PC-9 (cell line): ENCODE measurements at regions not wholly inside any gene's neighbourhood (a gene's known extent, or its start where the extent isn't known, plus 50 kb on each side); places are given as distances from the start of the nearest gene placed in this dataset.

Source experiments
- BruUV-seq: library from RNA; stranded (reverse); fragments of 400-500 nt; replicated peaks from 2 replicates; lab custom pipeline; 2021; lab: Mats Ljungman, UMichigan
- CTCF ChIA-PET: fragments of 300-600 bp; sonication (Branson Sonifier 250); formaldehyde crosslinking; loops from one replicate; lab custom pipeline; 2022; ENCODE audit warnings: antibody characterized with exemption; lab: Charles Lee
- POLR2A ChIA-PET: fragments of 300-600 bp; sonication (Branson Sonifier 250); formaldehyde crosslinking; loops from one replicate; lab custom pipeline; 2022; ENCODE audit warnings: antibody characterized with exemption; ENCODE audit not compliant: unreplicated experiment; lab: Charles Lee
- DNase-seq, 2 experiments: peaks; one replicate each; pipeline versions ENCODE4 v3.0.0 to v3.0.0-alpha.2; 2015 to 2022; ENCODE audit warnings: mixed read lengths in 1 of 2
- H2AFZ ChIP-seq: fragments of 200-600 bp; sonication (generic); 2 replicates; pipeline ENCODE4 v1.8.1; 2017; ENCODE audit warnings: antibody characterized with exemption
- H3F3A ChIP-seq: fragments of 200-600 bp; sonication (generic); 2 replicates; pipeline ENCODE4 v1.8.1; 2017; ENCODE audit warnings: antibody characterized with exemption, mild to moderate bottlenecking, low read depth; ENCODE audit not compliant: insufficient read depth
- H3K27ac ChIP-seq: fragments of 200-600 bp; sonication (generic); 2 replicates; pipeline ENCODE4 v1.6.1; 2016; ENCODE audit warnings: mixed run types
- H3K27me3 ChIP-seq: fragments of 200-600 bp; sonication (generic); 2 replicates; pipeline ENCODE4 v1.6.1; 2016; ENCODE audit warnings: low read depth, mixed run types; ENCODE audit not compliant: insufficient read depth
- H3K36me3 ChIP-seq: fragments of 200-600 bp; sonication (generic); 2 replicates; pipeline ENCODE4 v1.6.1; 2016; ENCODE audit warnings: low read depth, mixed run types
- H3K4me1 ChIP-seq: fragments of 200-600 bp; sonication (generic); replicated peaks from 2 replicates; pipeline ENCODE4 v1.6.1; 2016; ENCODE audit warnings: mixed run types; ENCODE audit not compliant: insufficient read depth
- H3K4me2 ChIP-seq: fragments of 200-600 bp; sonication (generic); 2 replicates; pipeline ENCODE4 v1.6.1; 2017; ENCODE audit warnings: mixed run types
- H3K4me3 ChIP-seq: fragments of 200-600 bp; sonication (generic); 2 replicates; pipeline ENCODE4 v1.6.1; 2016; ENCODE audit warnings: mixed run types
- H3K79me2 ChIP-seq: fragments of 200-600 bp; sonication (generic); 2 replicates; pipeline ENCODE4 v1.6.1; 2017; ENCODE audit warnings: low read depth, mixed run types
- H3K9me2 ChIP-seq: fragments of 200-600 bp; sonication (generic); 2 replicates; pipeline ENCODE4 v1.8.1; 2017; ENCODE audit warnings: mild to moderate bottlenecking; ENCODE audit not compliant: insufficient read depth
- H3K9me3 ChIP-seq: fragments of 200-600 bp; sonication (generic); 2 replicates; pipeline ENCODE4 v1.8.1; 2016; ENCODE audit warnings: low read depth; ENCODE audit not compliant: insufficient read depth
- H4K20me1 ChIP-seq: fragments of 200-600 bp; sonication (generic); 2 replicates; pipeline ENCODE4 v1.8.1; 2017; ENCODE audit not compliant: insufficient read depth
- EZH2 ChIP-seq: fragments of 200-600 bp; sonication (generic); IDR thresholded peaks from 2 replicates; pipeline ENCODE4 v1.8.0; 2017; ENCODE audit warnings: antibody characterized with exemption, low read depth
- intact Hi-C: fragments of 100-400 bp; cut with micrococcal nuclease; formaldehyde crosslinking; loops from one replicate; pipeline ENCODE4 v1.10.0; 2022; ENCODE audit not compliant: unreplicated experiment
- TF ChIP-seq, protein P1 (sequence below): fragments of 200-600 bp; sonication (generic); conservative IDR thresholded peaks from 2 replicates; pipeline ENCODE4 v1.6.1; 2017; ENCODE audit warnings: mixed run types, antibody characterized with exemption, mild to moderate bottlenecking, moderate library complexity

DNA sequence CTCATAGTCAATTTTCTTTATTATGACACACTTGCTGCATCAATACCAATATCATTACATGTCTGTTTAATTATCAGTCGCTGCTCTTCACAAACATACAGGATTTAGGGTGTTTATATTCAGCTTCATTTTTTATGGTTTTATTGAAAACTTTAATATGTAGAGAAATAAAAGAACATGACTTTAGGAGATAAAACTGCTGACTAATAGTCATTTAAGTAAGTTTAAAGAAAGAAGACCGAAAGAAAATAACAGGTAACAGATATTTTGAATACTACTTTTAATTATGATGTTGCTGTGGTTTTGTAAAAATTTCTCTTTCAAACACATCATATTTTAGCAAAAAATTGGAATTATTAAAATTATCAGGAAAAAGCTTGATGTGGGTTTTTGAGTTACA, 685.1 kb upstream of the BRINP3 start:
- Histone ChIP-seq H3K4me1 (no peaks in the 10 kb centered on the region), H3K4me2 (no peak overlapping the region), H3F3A (no peaks in the 10 kb centered on the region), H3K9me3 (no peaks in the 10 kb centered on the region), H3K9me2 (no peaks in the 10 kb centered on the region), H3K4me3 (no peak overlapping the region), H3K27ac (no peak overlapping the region), H3K79me2 (no peaks in the 10 kb centered on the region), H3K27me3 (no peaks in the 10 kb centered on the region), H3K36me3 (no peaks in the 10 kb centered on the region), H2AFZ (0 out of 2 replicates have a peak overlapping the region, but pooled peaks have one; percentile 28), H4K20me1 (no peaks in the 10 kb centered on the region)
- intact Hi-C loops, result no loop called here
- TF ChIP-seq EZH2, result no peak
- TF ChIP-seq, protein P1, sequence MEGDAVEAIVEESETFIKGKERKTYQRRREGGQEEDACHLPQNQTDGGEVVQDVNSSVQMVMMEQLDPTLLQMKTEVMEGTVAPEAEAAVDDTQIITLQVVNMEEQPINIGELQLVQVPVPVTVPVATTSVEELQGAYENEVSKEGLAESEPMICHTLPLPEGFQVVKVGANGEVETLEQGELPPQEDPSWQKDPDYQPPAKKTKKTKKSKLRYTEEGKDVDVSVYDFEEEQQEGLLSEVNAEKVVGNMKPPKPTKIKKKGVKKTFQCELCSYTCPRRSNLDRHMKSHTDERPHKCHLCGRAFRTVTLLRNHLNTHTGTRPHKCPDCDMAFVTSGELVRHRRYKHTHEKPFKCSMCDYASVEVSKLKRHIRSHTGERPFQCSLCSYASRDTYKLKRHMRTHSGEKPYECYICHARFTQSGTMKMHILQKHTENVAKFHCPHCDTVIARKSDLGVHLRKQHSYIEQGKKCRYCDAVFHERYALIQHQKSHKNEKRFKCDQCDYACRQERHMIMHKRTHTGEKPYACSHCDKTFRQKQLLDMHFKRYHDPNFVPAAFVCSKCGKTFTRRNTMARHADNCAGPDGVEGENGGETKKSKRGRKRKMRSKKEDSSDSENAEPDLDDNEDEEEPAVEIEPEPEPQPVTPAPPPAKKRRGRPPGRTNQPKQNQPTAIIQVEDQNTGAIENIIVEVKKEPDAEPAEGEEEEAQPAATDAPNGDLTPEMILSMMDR, result no peak
- BruUV-seq, result no TSS peak
- CTCF ChIA-PET, result no interaction called here
- DNase-seq, result no peak
- POLR2A ChIA-PET, result no interaction called here

DNA sequence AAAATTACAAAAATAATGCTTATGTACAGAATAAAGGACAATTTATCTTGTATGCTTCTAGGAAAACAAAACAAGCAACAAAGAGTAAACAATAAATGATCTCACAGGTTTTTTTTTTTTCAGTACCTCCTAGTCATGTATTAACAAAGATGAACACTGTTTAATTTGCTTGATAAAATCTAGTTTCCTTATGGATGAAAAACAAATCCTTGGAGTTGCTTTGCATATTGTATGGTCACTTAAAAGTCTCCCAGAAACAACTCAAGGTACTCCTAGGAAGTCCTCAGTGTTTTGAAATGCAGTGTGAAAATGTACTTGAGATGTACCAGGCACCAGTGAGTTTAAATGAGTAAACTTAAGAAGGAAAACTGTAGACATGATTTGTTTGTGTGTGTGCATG, 686.0 kb upstream of the BRINP3 start:
- Histone ChIP-seq H3K36me3 (no peaks in the 10 kb centered on the region), H2AFZ (no peak overlapping the region), H3K9me3 (no peaks in the 10 kb centered on the region), H3K27me3 (no peaks in the 10 kb centered on the region), H3K4me1 (no peaks in the 10 kb centered on the region), H3F3A (no peaks in the 10 kb centered on the region), H3K79me2 (no peaks in the 10 kb centered on the region), H3K4me2 (no peak overlapping the region), H3K4me3 (no peak overlapping the region), H3K9me2 (no peaks in the 10 kb centered on the region), H3K27ac (no peak overlapping the region), H4K20me1 (no peaks in the 10 kb centered on the region)
- no TSS peak for BruUV-seq
- intact Hi-C loops, result no loop called here
- DNase-seq, result no peak
- CTCF ChIA-PET, result no interaction called here
- POLR2A ChIA-PET, result no interaction called here
- TF ChIP-seq, protein P1, result no peak
- TF ChIP-seq EZH2, result no peak

DNA sequence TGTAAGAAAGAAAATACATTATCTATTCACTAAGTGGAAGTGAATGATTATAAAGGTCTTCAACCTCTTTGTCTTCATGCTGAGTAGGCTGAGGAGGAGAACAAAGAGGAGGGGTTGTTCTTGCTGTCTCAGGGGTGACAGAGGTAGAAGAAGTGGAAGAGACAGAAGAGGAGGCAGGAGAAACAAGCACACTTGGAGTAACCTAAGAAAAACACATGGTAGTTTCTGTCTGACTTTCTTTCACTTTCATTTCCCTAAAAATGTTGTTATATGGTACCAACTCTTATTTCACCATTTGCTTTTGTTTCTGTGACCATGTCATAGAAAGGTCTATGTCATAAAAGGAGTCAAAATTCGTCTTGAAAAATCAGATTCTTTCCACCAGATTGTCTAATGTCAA, 696.6 kb upstream of the BRINP3 start:
- TF ChIP-seq, protein P1, result no peak
- no peak for TF ChIP-seq EZH2
- peak overlapping the region; percentile 28 for H3K4me2 ChIP-seq
- H3K4me3 ChIP-seq, result no peak overlapping the region
- H3K9me2 ChIP-seq, result no peaks in the 10 kb centered on the region
- no peaks in the 10 kb centered on the region for H4K20me1 ChIP-seq
- CTCF ChIA-PET, result no interaction called here
- H3K4me1 ChIP-seq, result no peaks in the 10 kb centered on the region
- no peaks in the 10 kb centered on the region for H3K36me3 ChIP-seq
- intact Hi-C loops, result no loop called here
- DNase-seq, result no peak
- no peaks in the 10 kb centered on the region for H3K9me3 ChIP-seq
- no TSS peak for BruUV-seq
- no peaks in the 10 kb centered on the region for H3K27me3 ChIP-seq
- POLR2A ChIA-PET, result no interaction called here
- H3F3A ChIP-seq, result no peaks in the 10 kb centered on the region
- no peaks in the 10 kb centered on the region for H3K79me2 ChIP-seq
- H3K27ac ChIP-seq, result no peak overlapping the region
- peak overlapping the region; percentile 55; the same call in 1 of the 2 replicates for H2AFZ ChIP-seq
